ENCODE measurements at regions not wholly inside any gene's neighbourhood (a gene's known extent, or its start where the extent isn't known, plus 50 kb on each side); places are given as distances from the start of the nearest gene placed in this dataset.

- intact Hi-C loops (cut with DNase I): loop anchor here in 1 of 10 donors (5.0 kb wide), 1 partner anchor 56 kb away; the partner anchor contains the start of gene METAP2
- H3K4me1 ChIP-seq: peaks cover 0 to 14% (median 2%) of the 10 kb centered on the region in 12 donors
- TF ChIP-seq POLR2A (IDR thresholded peaks at IDR 0.05) (no peak), CTCF (IDR thresholded peaks at IDR 0.05) (no peak)
- H3K4me3 ChIP-seq: no peak overlapping the region
- H3K9me3 ChIP-seq: no peaks in the 10 kb centered on the region
- H3K36me3 ChIP-seq: no peaks in the 10 kb centered on the region
- 71 to 81% (median 78%) methylated on average over 5 of the region's 5 CpGs for WGBS, 4 donors
- ATAC-seq (no peak), DNase-seq (no peak)
- no peak overlapping the region for H3K27ac ChIP-seq
- no peaks in the 10 kb centered on the region for H3K27me3 ChIP-seq
Observed at GRCh38 chr12:95416111-95416636, 57.8 kb upstream of the METAP2 start.

- no peak for DNase-seq
- intact Hi-C loops (cut with DNase I): loop anchor here in 1 of 10 donors (5.0 kb wide), 1 partner anchor 55 kb away; the partner anchor contains the start of gene METAP2
- Histone ChIP-seq H3K27me3 (no peaks in the 10 kb centered on the region), H3K36me3 (no peaks in the 10 kb centered on the region), H3K27ac (peak overlapping the region in 7 of 12 donors; percentile 18 to 84 (median 58)), H3K4me1 (peaks cover 0 to 14% (median 2%) of the 10 kb centered on the region in 12 donors), H3K9me3 (no peaks in the 10 kb centered on the region), H3K4me3 (no peak overlapping the region)
- TF ChIP-seq POLR2A (IDR thresholded peaks at IDR 0.05): no peak
- WGBS, 4 donors: 85 to 91% (median 89%) methylated on average over 2 of the region's 2 CpGs
- ATAC-seq: no peak
Observed at GRCh38 chr12:95417372-95417771, 56.6 kb upstream of the METAP2 start.

- H3K36me3 ChIP-seq: no peaks in the 10 kb centered on the region
- TF ChIP-seq CTCF (IDR thresholded peaks at IDR 0.05): no peak
- TF ChIP-seq POLR2A (IDR thresholded peaks at IDR 0.05): no peak
- ATAC-seq (peak; percentile 89 to 97 (median 94)), DNase-seq (peak in 1 of 5 donors; percentile 16)
- no peaks in the 10 kb centered on the region for H3K9me3 ChIP-seq
- peak overlapping the region in 2 of 12 donors; percentile 15 for H3K4me3 ChIP-seq
- 35 to 48% (median 42%) methylated on average over 2 of the region's 2 CpGs for WGBS, 4 donors
- H3K27me3 ChIP-seq: no peaks in the 10 kb centered on the region
- intact Hi-C loops (cut with DNase I): loop anchor here in 1 of 10 donors (5.0 kb wide), 1 partner anchor 54 kb away; the partner anchor contains the start of gene METAP2
- H3K27ac ChIP-seq: peak overlapping the region in 10 of 12 donors; percentile 22 to 84 (median 64)
- peaks cover 0 to 14% (median 2%) of the 10 kb centered on the region in 12 donors for H3K4me1 ChIP-seq
Observed at GRCh38 chr12:95418142-95418541, 55.8 kb upstream of the METAP2 start.
